ENCODE measurements at regions not wholly inside any gene's neighbourhood (a gene's known extent, or its start where the extent isn't known, plus 50 kb on each side); places are given as distances from the start of the nearest gene placed in this dataset.

DNA sequence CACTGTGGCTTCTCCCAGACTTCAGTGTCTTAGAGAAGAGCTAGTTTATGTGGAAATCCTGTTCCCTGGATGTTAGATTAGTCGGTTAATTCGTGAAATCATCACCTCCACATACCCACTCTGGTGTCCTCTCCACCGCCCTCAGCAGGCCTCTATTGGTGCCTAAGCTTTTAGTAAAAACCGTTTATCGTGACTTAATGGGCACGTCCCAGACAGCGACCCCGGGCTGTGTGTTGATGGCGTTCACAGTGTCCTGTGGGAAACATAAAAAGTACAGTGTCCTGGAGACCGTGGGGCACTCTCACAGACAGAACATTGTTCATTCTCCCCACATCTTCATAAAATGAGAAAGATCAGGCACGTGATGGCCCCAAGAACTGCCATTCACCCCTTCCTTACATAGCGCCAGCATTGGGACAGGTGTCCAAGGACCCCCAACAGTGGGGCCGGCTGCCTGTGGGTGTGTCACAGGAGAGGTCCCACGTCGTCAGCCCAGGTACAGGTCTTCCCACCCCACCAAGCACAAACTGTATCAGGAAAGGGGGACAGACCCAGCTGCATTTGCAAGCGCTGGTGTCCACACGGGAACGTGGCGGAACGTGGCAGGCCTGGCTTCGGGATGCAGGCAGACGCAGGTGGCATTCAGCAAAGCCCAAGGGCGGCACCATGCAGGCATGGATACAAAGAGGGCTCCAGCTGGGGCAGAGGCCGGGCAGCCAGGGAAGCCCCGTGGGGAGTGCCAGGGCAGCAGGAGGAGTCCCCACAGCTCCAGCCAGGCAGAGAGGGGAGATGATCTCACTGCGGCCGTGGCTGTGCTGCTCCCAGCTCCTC is 237.7 kb downstream of the DLL1 start:
- TF ChIP-seq, protein P1, sequence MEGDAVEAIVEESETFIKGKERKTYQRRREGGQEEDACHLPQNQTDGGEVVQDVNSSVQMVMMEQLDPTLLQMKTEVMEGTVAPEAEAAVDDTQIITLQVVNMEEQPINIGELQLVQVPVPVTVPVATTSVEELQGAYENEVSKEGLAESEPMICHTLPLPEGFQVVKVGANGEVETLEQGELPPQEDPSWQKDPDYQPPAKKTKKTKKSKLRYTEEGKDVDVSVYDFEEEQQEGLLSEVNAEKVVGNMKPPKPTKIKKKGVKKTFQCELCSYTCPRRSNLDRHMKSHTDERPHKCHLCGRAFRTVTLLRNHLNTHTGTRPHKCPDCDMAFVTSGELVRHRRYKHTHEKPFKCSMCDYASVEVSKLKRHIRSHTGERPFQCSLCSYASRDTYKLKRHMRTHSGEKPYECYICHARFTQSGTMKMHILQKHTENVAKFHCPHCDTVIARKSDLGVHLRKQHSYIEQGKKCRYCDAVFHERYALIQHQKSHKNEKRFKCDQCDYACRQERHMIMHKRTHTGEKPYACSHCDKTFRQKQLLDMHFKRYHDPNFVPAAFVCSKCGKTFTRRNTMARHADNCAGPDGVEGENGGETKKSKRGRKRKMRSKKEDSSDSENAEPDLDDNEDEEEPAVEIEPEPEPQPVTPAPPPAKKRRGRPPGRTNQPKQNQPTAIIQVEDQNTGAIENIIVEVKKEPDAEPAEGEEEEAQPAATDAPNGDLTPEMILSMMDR (IDR thresholded peaks at IDR 0.05; ENCODE audit: insufficient read depth, low read depth, low read length), result no peak
- TF ChIP-seq EZH2 (IDR thresholded peaks at IDR 0.05; ENCODE audit: insufficient read depth, low read length), result no peak

Data from astrocyte (in vitro differentiated cells and primary cell).